WTC11 (cell line): ENCODE measurements at regions not wholly inside any gene's neighbourhood (a gene's known extent, or its start where the extent isn't known, plus 50 kb on each side); places are given as distances from the start of the nearest gene placed in this dataset.

Source experiments
- CTCF ChIP-seq: fragments of 200-600 bp; IDR thresholded peaks from 2 replicates; pipeline ENCODE4 v1.8.0; 2022; ENCODE audit warnings: antibody characterized with exemption
- IRF2 ChIP-seq: sonication (generic); formaldehyde crosslinking; IDR thresholded peaks from 2 replicates; pipeline ENCODE4 v1.8.0; 2022; ENCODE audit warnings: low read depth, missing genetic modification reagents, borderline replicate concordance
- MLX ChIP-seq: sonication (generic); formaldehyde crosslinking; IDR thresholded peaks from 2 replicates; pipeline ENCODE4 v1.8.1; 2023; ENCODE audit warnings: mild to moderate bottlenecking, missing genetic modification reagents, moderate library complexity
- NFYB ChIP-seq: sonication (generic); formaldehyde crosslinking; conservative IDR thresholded peaks from 2 replicates; pipeline ENCODE4 v1.8.0; 2022; ENCODE audit warnings: low read depth, missing genetic modification reagents
- SMAD3 ChIP-seq: sonication (generic); formaldehyde crosslinking; IDR thresholded peaks from 2 replicates; pipeline ENCODE4 v1.8.0; 2022; ENCODE audit warnings: missing genetic modification reagents, mild to moderate bottlenecking, borderline replicate concordance
- TP53 ChIP-seq: sonication (generic); formaldehyde crosslinking; IDR thresholded peaks from 2 replicates; pipeline ENCODE4 v1.8.1; 2023; ENCODE audit warnings: mild to moderate bottlenecking, missing genetic modification reagents

- TF ChIP-seq IRF2 (CRISPR knock-in tag), result no peak
- TF ChIP-seq CTCF, result no peak
- no peak for TF ChIP-seq MLX (CRISPR knock-in tag)
- TF ChIP-seq SMAD3 (CRISPR knock-in tag), result no peak
- TF ChIP-seq NFYB, result no peak
- no peak for TF ChIP-seq TP53 (CRISPR knock-in tag)
Measured at GRCh38 chr15:91783008-91783407, 70.5 kb upstream of the SLCO3A1 start.
